ENCODE measurements at regions not wholly inside any gene's neighbourhood (a gene's known extent, or its start where the extent isn't known, plus 50 kb on each side); places are given as distances from the start of the nearest gene placed in this dataset.
"Not testable (repeated sequence)": the region's sequence is repeated elsewhere in the genome, so short reads cannot be mapped to it uniquely, and the experiment has no call there.

DNA sequence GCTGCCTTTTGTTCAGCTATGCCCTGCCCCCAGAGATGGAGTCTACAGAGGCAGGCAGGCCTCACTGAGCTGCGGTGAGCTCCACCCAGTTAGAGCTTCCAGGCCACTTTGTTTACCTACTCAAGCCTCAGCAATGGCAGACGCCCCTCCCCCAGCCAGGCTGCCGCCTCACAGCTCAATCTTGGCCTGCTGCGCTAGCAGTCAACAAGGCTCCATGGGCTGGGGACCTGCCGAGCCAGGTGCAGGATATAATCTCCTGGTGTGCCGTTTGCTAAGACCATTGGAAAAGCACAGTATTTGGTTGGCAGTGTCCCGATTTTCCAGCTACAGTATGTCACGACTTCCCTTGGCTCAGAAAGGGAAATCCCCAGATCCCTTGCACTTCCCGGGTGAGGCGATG, 862.0 kb downstream of the GRID1 start:
- not testable (repeated sequence) for TF ChIP-seq CTCF, POLR2A (IDR thresholded peaks at IDR 0.05)
